Smooth muscle cell (in vitro differentiated cells): ENCODE measurements at regions not wholly inside any gene's neighbourhood (a gene's known extent, or its start where the extent isn't known, plus 50 kb on each side); places are given as distances from the start of the nearest gene placed in this dataset.

Experiments
- DNase-seq: peaks from one replicate; lab custom pipeline; 2025; ENCODE audit not compliant: unreplicated experiment; lab: John Stamatoyannopoulos, UW
- H2AFZ ChIP-seq: fragments of 200-600 bp; sonication (generic); 2 replicates; pipeline ENCODE4 v1.6.0; 2016; ENCODE audit warnings: antibody characterized with exemption, low read depth, mild to moderate bottlenecking
- H3F3A ChIP-seq: fragments of 200-600 bp; sonication (generic); 2 replicates; pipeline ENCODE4 v1.6.0; 2017; ENCODE audit warnings: antibody characterized with exemption, low read depth
- H3K27ac ChIP-seq: fragments of 200-600 bp; sonication (generic); 2 replicates; pipeline ENCODE4 v1.5.1; 2016; ENCODE audit warnings: low read depth, mild to moderate bottlenecking
- H3K27me3 ChIP-seq: fragments of 200-600 bp; sonication (generic); 2 replicates; pipeline ENCODE4 v1.6.1; 2016; ENCODE audit warnings: low read depth, mild to moderate bottlenecking
- H3K36me3 ChIP-seq: fragments of 200-600 bp; sonication (generic); 2 replicates; pipeline ENCODE4 v1.5.1; 2016; ENCODE audit warnings: low read depth
- H3K4me1 ChIP-seq: fragments of 200-600 bp; sonication (generic); 2 replicates; pipeline ENCODE4 v1.5.1; 2016; ENCODE audit warnings: low read depth
- H3K4me2 ChIP-seq: fragments of 200-600 bp; sonication (generic); 2 replicates; pipeline ENCODE4 v1.6.0; 2016; ENCODE audit warnings: mild to moderate bottlenecking
- H3K4me3 ChIP-seq: fragments of 200-600 bp; sonication (generic); 2 replicates; pipeline ENCODE4 v1.5.1; 2016; ENCODE audit warnings: mild to moderate bottlenecking
- H3K79me2 ChIP-seq: fragments of 200-600 bp; sonication (generic); 2 replicates; pipeline ENCODE4 v1.6.0; 2016; ENCODE audit warnings: low read depth, mild to moderate bottlenecking
- H3K9ac ChIP-seq: fragments of 200-600 bp; sonication (generic); 2 replicates; pipeline ENCODE4 v1.6.0; 2016; ENCODE audit warnings: low read depth
- H3K9me3 ChIP-seq: fragments of 200-600 bp; sonication (generic); replicated peaks from 2 replicates; pipeline ENCODE4 v1.5.1; 2016; ENCODE audit warnings: low read depth
- H4K20me1 ChIP-seq: fragments of 200-600 bp; sonication (generic); 2 replicates; pipeline ENCODE4 v1.6.0; 2016; ENCODE audit warnings: low read depth
- WGBS: methylation state at CpG from one replicate; pipeline ENCODE4 v1.1.7; 2016; ENCODE audit warnings: low lambda C conversion rate; 5-methylcytosine and 5-hydroxymethylcytosine counted together
- TF ChIP-seq, protein P1 (sequence below): fragments of 200-600 bp; sonication (generic); IDR thresholded peaks from 2 replicates; pipeline ENCODE4 v1.5.1; 2017; ENCODE audit warnings: borderline replicate concordance, mild to moderate bottlenecking, antibody characterized with exemption; ENCODE audit not compliant: insufficient read depth, poor library complexity, severe bottlenecking

GRCh38 chr3:73945541-73945940, 320.8 kb upstream of the PDZRN3 start:
- H3K9me3 ChIP-seq = no peaks in the 10 kb centered on the region
- H3K27me3 ChIP-seq = no peaks in the 10 kb centered on the region
- H3K79me2 ChIP-seq = no peaks in the 10 kb centered on the region
- no peak overlapping the region for H3K4me2 ChIP-seq
- TF ChIP-seq, protein P1, sequence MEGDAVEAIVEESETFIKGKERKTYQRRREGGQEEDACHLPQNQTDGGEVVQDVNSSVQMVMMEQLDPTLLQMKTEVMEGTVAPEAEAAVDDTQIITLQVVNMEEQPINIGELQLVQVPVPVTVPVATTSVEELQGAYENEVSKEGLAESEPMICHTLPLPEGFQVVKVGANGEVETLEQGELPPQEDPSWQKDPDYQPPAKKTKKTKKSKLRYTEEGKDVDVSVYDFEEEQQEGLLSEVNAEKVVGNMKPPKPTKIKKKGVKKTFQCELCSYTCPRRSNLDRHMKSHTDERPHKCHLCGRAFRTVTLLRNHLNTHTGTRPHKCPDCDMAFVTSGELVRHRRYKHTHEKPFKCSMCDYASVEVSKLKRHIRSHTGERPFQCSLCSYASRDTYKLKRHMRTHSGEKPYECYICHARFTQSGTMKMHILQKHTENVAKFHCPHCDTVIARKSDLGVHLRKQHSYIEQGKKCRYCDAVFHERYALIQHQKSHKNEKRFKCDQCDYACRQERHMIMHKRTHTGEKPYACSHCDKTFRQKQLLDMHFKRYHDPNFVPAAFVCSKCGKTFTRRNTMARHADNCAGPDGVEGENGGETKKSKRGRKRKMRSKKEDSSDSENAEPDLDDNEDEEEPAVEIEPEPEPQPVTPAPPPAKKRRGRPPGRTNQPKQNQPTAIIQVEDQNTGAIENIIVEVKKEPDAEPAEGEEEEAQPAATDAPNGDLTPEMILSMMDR = no peak
- H4K20me1 ChIP-seq = no peaks in the 10 kb centered on the region
- no peak overlapping the region for H3K4me3 ChIP-seq
- no peak for DNase-seq
- H3K9ac ChIP-seq = no peak overlapping the region
- H3K27ac ChIP-seq = no peak overlapping the region
- no peak overlapping the region for H2AFZ ChIP-seq
- 88% methylated on average over 4 of the region's 4 CpGs for WGBS
- H3F3A ChIP-seq = no peaks in the 10 kb centered on the region
- no peaks in the 10 kb centered on the region for H3K4me1 ChIP-seq
- H3K36me3 ChIP-seq = no peaks in the 10 kb centered on the region

GRCh38 chr3:73939985-73940384, 315.2 kb upstream of the PDZRN3 start:
- H3K27me3 ChIP-seq = peaks cover 6% of the 10 kb centered on the region
- H3F3A ChIP-seq = no peaks in the 10 kb centered on the region
- no peak overlapping the region for H2AFZ ChIP-seq
- no peak for DNase-seq
- no peaks in the 10 kb centered on the region for H3K9me3 ChIP-seq
- H3K27ac ChIP-seq = no peak overlapping the region
- H3K4me1 ChIP-seq = no peaks in the 10 kb centered on the region
- no peak overlapping the region for H3K9ac ChIP-seq
- no peaks in the 10 kb centered on the region for H4K20me1 ChIP-seq
- no peak overlapping the region for H3K4me2 ChIP-seq
- H3K4me3 ChIP-seq = no peak overlapping the region
- TF ChIP-seq, protein P1 = no peak
- H3K36me3 ChIP-seq = no peaks in the 10 kb centered on the region
- no peaks in the 10 kb centered on the region for H3K79me2 ChIP-seq

- no peaks in the 10 kb centered on the region for H3K79me2 ChIP-seq
- peaks cover 11% of the 10 kb centered on the region for H3K27me3 ChIP-seq
- DNase-seq = no peak
- TF ChIP-seq, protein P1 = no peak
- no peaks in the 10 kb centered on the region for H3F3A ChIP-seq
- no peak overlapping the region for H2AFZ ChIP-seq
- H3K27ac ChIP-seq = no peak overlapping the region
- H4K20me1 ChIP-seq = no peaks in the 10 kb centered on the region
- H3K9me3 ChIP-seq = no peaks in the 10 kb centered on the region
- H3K9ac ChIP-seq = no peak overlapping the region
- no peaks in the 10 kb centered on the region for H3K36me3 ChIP-seq
- H3K4me3 ChIP-seq = no peak overlapping the region
- H3K4me1 ChIP-seq = no peaks in the 10 kb centered on the region
- no peak overlapping the region for H3K4me2 ChIP-seq
- 86% methylated on average over 3 of the region's 3 CpGs for WGBS
Measured at GRCh38 chr3:73933585-73933984, 308.8 kb upstream of the PDZRN3 start.

DNA sequence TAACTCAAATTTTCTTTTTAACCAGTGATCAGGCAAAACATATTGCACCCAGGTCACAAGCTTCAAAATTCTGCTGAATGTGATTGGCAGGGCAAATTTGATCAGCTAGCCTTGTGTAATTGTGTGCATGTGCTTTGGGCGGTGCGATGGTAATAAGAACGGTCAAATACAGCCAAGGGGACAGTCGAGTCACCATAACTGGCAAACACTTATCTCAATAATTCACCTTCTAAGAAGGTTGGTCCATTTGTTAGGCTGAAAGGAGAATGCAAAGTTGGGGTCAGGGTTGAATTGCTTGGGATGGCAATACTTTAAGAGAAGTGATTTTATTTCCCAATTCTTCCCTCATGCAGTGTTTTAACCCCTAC, 302.4 kb upstream of the PDZRN3 start:
- DNase-seq = no peak
- H3K4me3 ChIP-seq = no peak overlapping the region
- H2AFZ ChIP-seq = no peak overlapping the region
- no peaks in the 10 kb centered on the region for H4K20me1 ChIP-seq
- H3K36me3 ChIP-seq = no peaks in the 10 kb centered on the region
- no peaks in the 10 kb centered on the region for H3K4me1 ChIP-seq
- 43% methylated on average over 4 of the region's 4 CpGs for WGBS
- no peaks in the 10 kb centered on the region for H3K9me3 ChIP-seq
- H3F3A ChIP-seq = no peaks in the 10 kb centered on the region
- H3K9ac ChIP-seq = no peak overlapping the region
- peaks cover 6% of the 10 kb centered on the region for H3K27me3 ChIP-seq
- H3K4me2 ChIP-seq = no peak overlapping the region
- TF ChIP-seq, protein P1 = no peak
- no peak overlapping the region for H3K27ac ChIP-seq
- no peaks in the 10 kb centered on the region for H3K79me2 ChIP-seq
